ENCODE measurements at regions not wholly inside any gene's neighbourhood (a gene's known extent, or its start where the extent isn't known, plus 50 kb on each side); places are given as distances from the start of the nearest gene placed in this dataset.

DNA sequence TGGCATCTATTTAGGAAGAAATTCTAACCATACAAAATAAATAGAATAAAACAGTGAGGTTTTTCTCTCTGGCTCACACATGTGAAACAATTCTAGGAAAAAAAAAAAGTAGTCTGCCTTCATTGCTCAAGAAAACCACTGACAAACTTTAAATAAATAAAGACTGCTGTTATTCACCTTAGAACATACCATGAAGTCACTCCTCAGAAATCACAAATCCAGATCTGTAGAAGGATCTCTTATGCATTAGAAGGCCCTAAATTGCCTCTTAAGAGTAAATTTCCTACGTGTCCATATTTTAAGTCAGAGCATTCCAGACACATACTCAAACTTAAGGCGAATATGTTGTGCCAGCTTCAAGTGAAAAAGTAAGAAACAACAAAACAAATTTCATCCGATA lies 217.3 kb downstream of the ZIC4 start:
- no peak for DNase-seq (ENCODE audit: low spot score)
- Mint-ChIP-seq H3K4me1 (ENCODE audit: unreplicated experiment) (peaks cover 2% of the 10 kb centered on the region), H3K27me3 (ENCODE audit: unreplicated experiment) (no peaks in the 10 kb centered on the region), H3K9me3 (ENCODE audit: unreplicated experiment) (no peaks in the 10 kb centered on the region), H3K36me3 (ENCODE audit: low read depth, unreplicated experiment) (no peaks in the 10 kb centered on the region), H3K4me3 (ENCODE audit: unreplicated experiment) (no peak overlapping the region), H3K27ac (ENCODE audit: unreplicated experiment) (no peak overlapping the region)
- TF ChIP-seq CTCF (IDR thresholded peaks at IDR 0.05; ENCODE audit: unreplicated experiment) = no peak

- Mint-ChIP-seq H3K27me3 (ENCODE audit: unreplicated experiment) (no peaks in the 10 kb centered on the region), H3K4me1 (ENCODE audit: unreplicated experiment) (peaks cover 2% of the 10 kb centered on the region), H3K9me3 (ENCODE audit: unreplicated experiment) (no peaks in the 10 kb centered on the region), H3K36me3 (ENCODE audit: low read depth, unreplicated experiment) (no peaks in the 10 kb centered on the region), H3K4me3 (ENCODE audit: unreplicated experiment) (no peak overlapping the region), H3K27ac (ENCODE audit: unreplicated experiment) (no peak overlapping the region)
- DNase-seq (ENCODE audit: low spot score) = no peak
- no peak for TF ChIP-seq CTCF (IDR thresholded peaks at IDR 0.05; ENCODE audit: unreplicated experiment)
Observed at GRCh38 chr3:147187687-147188086, 218.7 kb downstream of the ZIC4 start.

DNA sequence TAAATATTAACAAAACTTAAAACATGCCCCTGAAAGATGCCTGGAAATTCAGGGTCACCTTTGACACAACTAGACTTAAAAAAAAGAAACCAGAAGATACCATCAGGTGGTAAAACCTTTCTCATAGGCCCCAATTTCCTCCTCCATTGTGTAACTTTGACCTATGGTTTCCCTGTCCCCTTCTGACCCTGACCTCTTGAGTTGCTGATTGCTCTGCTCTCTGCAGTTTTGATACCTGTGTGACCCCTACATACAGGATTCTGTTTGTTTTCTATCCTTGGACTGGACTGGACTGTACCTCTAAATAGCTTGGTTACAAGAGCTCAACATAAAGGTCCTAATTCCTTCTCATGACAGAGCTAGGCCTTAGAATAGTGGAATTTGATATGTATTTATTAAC lies 220.6 kb downstream of the ZIC4 start:
- no peak overlapping the region for H3K4me3 Mint-ChIP-seq (ENCODE audit: unreplicated experiment)
- no peaks in the 10 kb centered on the region for H3K27me3 Mint-ChIP-seq (ENCODE audit: unreplicated experiment)
- no peaks in the 10 kb centered on the region for H3K36me3 Mint-ChIP-seq (ENCODE audit: low read depth, unreplicated experiment)
- peaks cover 2% of the 10 kb centered on the region for H3K4me1 Mint-ChIP-seq (ENCODE audit: unreplicated experiment)
- TF ChIP-seq CTCF (IDR thresholded peaks at IDR 0.05; ENCODE audit: unreplicated experiment) = no peak
- H3K9me3 Mint-ChIP-seq (ENCODE audit: unreplicated experiment) = no peaks in the 10 kb centered on the region
- H3K27ac Mint-ChIP-seq (ENCODE audit: unreplicated experiment) = no peak overlapping the region
- DNase-seq (ENCODE audit: low spot score) = no peak

GRCh38 chr3:147184794-147185193 lies 221.5 kb downstream of the ZIC4 start:
- no peaks in the 10 kb centered on the region for H3K9me3 Mint-ChIP-seq (ENCODE audit: unreplicated experiment)
- TF ChIP-seq CTCF (IDR thresholded peaks at IDR 0.05; ENCODE audit: unreplicated experiment) = no peak
- no peak overlapping the region for H3K27ac Mint-ChIP-seq (ENCODE audit: unreplicated experiment)
- no peaks in the 10 kb centered on the region for H3K27me3 Mint-ChIP-seq (ENCODE audit: unreplicated experiment)
- no peak for DNase-seq (ENCODE audit: low spot score)
- H3K36me3 Mint-ChIP-seq (ENCODE audit: low read depth, unreplicated experiment) = no peaks in the 10 kb centered on the region
- no peak overlapping the region for H3K4me3 Mint-ChIP-seq (ENCODE audit: unreplicated experiment)
- peaks cover 2% of the 10 kb centered on the region for H3K4me1 Mint-ChIP-seq (ENCODE audit: unreplicated experiment)

DNA sequence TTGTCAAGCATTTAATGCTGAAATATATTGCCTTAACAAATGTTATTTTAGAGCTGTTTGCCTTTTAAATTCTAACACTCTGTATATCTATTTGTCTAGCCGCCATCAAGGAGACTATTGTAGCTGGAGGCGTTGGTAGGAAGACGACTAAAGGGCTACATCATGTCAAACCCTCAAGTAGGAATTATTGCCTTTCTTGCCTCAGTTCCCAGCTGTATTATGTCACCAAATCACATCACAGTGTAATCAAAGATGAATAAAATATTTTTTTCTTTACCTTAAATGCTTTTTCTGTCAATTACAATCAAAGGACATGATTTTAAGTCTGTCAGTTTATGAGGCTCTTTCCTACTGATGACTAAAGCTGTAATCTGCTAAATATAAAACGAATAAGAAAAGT lies 233.1 kb downstream of the ZIC4 start:
- TF ChIP-seq CTCF (IDR thresholded peaks at IDR 0.05; ENCODE audit: unreplicated experiment) = no peak
- DNase-seq (ENCODE audit: low spot score) = no peak
- no peaks in the 10 kb centered on the region for H3K4me1 Mint-ChIP-seq (ENCODE audit: unreplicated experiment)
- no peak overlapping the region for H3K27ac Mint-ChIP-seq (ENCODE audit: unreplicated experiment)
- no peaks in the 10 kb centered on the region for H3K27me3 Mint-ChIP-seq (ENCODE audit: unreplicated experiment)
- no peak overlapping the region for H3K4me3 Mint-ChIP-seq (ENCODE audit: unreplicated experiment)
- H3K9me3 Mint-ChIP-seq (ENCODE audit: unreplicated experiment) = no peaks in the 10 kb centered on the region
- no peaks in the 10 kb centered on the region for H3K36me3 Mint-ChIP-seq (ENCODE audit: low read depth, unreplicated experiment)
